GM23338 (cell line): ENCODE measurements at regions not wholly inside any gene's neighbourhood (a gene's known extent, or its start where the extent isn't known, plus 50 kb on each side); places are given as distances from the start of the nearest gene placed in this dataset.

Experiments used
- ATAC-seq: fragments of 200-7000 bp; cut with Tn5 transposase; 3 replicates; pipeline ENCODE4 v1.9.1; 2020
- DNase-seq: peaks from one replicate; pipeline ENCODE4 v3.0.0-alpha.2; 2015; ENCODE audit warnings: low spot score
- H2AFZ ChIP-seq: fragments of 200-600 bp; sonication (generic); 2 replicates; pipeline ENCODE4 v1.8.0; 2016; ENCODE audit warnings: antibody characterized with exemption, mild to moderate bottlenecking, moderate library complexity
- H3F3A ChIP-seq: fragments of 200-600 bp; sonication (generic); replicated peaks from 2 replicates; pipeline ENCODE4 v1.8.0; 2017; ENCODE audit warnings: antibody characterized with exemption, mixed run types, low read depth
- H3K27ac ChIP-seq: fragments of 200-600 bp; sonication (generic); 2 replicates; pipeline ENCODE4 v1.6.1; 2016; ENCODE audit warnings: low read depth
- H3K27me3 ChIP-seq: fragments of 200-600 bp; sonication (generic); 2 replicates; pipeline ENCODE4 v1.8.0; 2016; ENCODE audit warnings: mild to moderate bottlenecking, mixed run types, moderate library complexity; ENCODE audit not compliant: insufficient read depth
- H3K36me3 ChIP-seq: fragments of 200-600 bp; sonication (generic); 2 replicates; pipeline ENCODE4 v1.8.0; 2016; ENCODE audit warnings: mild to moderate bottlenecking; ENCODE audit not compliant: insufficient read depth
- H3K4me1 ChIP-seq: fragments of 200-600 bp; sonication (generic); 2 replicates; pipeline ENCODE4 v1.8.0; 2016; ENCODE audit warnings: mild to moderate bottlenecking, moderate library complexity; ENCODE audit not compliant: insufficient read depth
- H3K4me2 ChIP-seq: fragments of 200-600 bp; sonication (generic); 2 replicates; pipeline ENCODE4 v1.7.1; 2017; ENCODE audit warnings: mixed run types
- H3K4me3 ChIP-seq: fragments of 200-600 bp; sonication (generic); 2 replicates; pipeline ENCODE4 v1.6.1; 2016; ENCODE audit warnings: mixed run types
- H3K79me2 ChIP-seq: fragments of 200-600 bp; sonication (generic); replicated peaks from 2 replicates; pipeline ENCODE4 v1.8.0; 2017; ENCODE audit warnings: mild to moderate bottlenecking; ENCODE audit not compliant: insufficient read depth
- H3K9me2 ChIP-seq: fragments of 200-600 bp; sonication (generic); 2 replicates; pipeline ENCODE4 v1.8.0; 2017; ENCODE audit not compliant: insufficient read depth
- H4K20me1 ChIP-seq: fragments of 200-600 bp; sonication (generic); replicated peaks from 2 replicates; pipeline ENCODE4 v1.8.0; 2017; ENCODE audit warnings: mild to moderate bottlenecking; ENCODE audit not compliant: insufficient read depth
- H3K27ac Mint-ChIP-seq: 2 replicates; pipeline ENCODE4 v1.8.0; 2020; ENCODE audit warnings: inconsistent platforms, mild to moderate bottlenecking, moderate library complexity, mixed read lengths
- H3K27me3 Mint-ChIP-seq: 3 replicates; pipeline ENCODE4 v1.8.0; 2022; ENCODE audit warnings: low read depth, mild to moderate bottlenecking, moderate library complexity, mixed read lengths, inconsistent platforms; ENCODE audit not compliant: insufficient read depth, poor library complexity
- H3K36me3 Mint-ChIP-seq: 3 replicates; pipeline ENCODE4 v1.8.0; 2021; ENCODE audit warnings: low read depth, mild to moderate bottlenecking, inconsistent platforms, moderate library complexity, mixed read lengths
- H3K4me1 Mint-ChIP-seq: 3 replicates; pipeline ENCODE4 v1.8.0; 2020; ENCODE audit warnings: mild to moderate bottlenecking, inconsistent platforms, mixed read lengths
- H3K4me3 Mint-ChIP-seq: 3 replicates; pipeline ENCODE4 v1.8.0; 2021; ENCODE audit warnings: moderate library complexity, mild to moderate bottlenecking, inconsistent platforms, mixed read lengths
- H3K9me3 Mint-ChIP-seq: 3 replicates; pipeline ENCODE4 v1.8.0; 2020; ENCODE audit warnings: moderate library complexity, mild to moderate bottlenecking, inconsistent platforms, mixed read lengths
- CREB1 ChIP-seq: fragments of 250-450 bp; sonication (Bioruptor Pico); IDR thresholded peaks from 2 replicates; pipeline ENCODE4 v1.5.0; 2020; ENCODE audit warnings: low read depth, mild to moderate bottlenecking, moderate library complexity
- EZH2 ChIP-seq: fragments of 200-600 bp; sonication (generic); IDR thresholded peaks from one replicate; pipeline ENCODE4 v1.8.0; 2017; ENCODE audit warnings: antibody characterized with exemption, mild to moderate bottlenecking, low read depth; ENCODE audit not compliant: unreplicated experiment
- EZH2phosphoT487 ChIP-seq: fragments of 200-600 bp; sonication (generic); IDR thresholded peaks from one replicate; pipeline ENCODE4 v1.8.1; 2018; ENCODE audit warnings: antibody characterized with exemption; ENCODE audit not compliant: unreplicated experiment
- JUNB ChIP-seq: IDR thresholded peaks from one replicate; pipeline ENCODE4 v1.6.1; 2016; ENCODE audit warnings: antibody characterized with exemption; ENCODE audit not compliant: unreplicated experiment
- NANOG ChIP-seq: IDR thresholded peaks from 2 replicates; pipeline ENCODE4 v1.6.1; 2016; ENCODE audit warnings: antibody characterized with exemption, borderline replicate concordance
- POLR2AphosphoS5 ChIP-seq: IDR thresholded peaks from 2 replicates; pipeline ENCODE4 v1.6.1; 2016; ENCODE audit warnings: antibody characterized with exemption, low read depth
- STAT1 ChIP-seq: IDR thresholded peaks from one replicate; pipeline ENCODE4 v1.6.1; 2016; ENCODE audit warnings: antibody characterized with exemption; ENCODE audit not compliant: unreplicated experiment
- ZNF114 ChIP-seq: fragments of 250-450 bp; sonication (Bioruptor Pico); IDR thresholded peaks from 2 replicates; pipeline ENCODE4 v1.5.0; 2020; ENCODE audit warnings: mild to moderate bottlenecking, moderate library complexity
- ZNF331 ChIP-seq: fragments of 250-450 bp; sonication (Bioruptor Pico); IDR thresholded peaks from 2 replicates; pipeline ENCODE4 v1.5.0; 2020; ENCODE audit warnings: low read depth, mild to moderate bottlenecking, moderate library complexity
- TF ChIP-seq, protein P1 (sequence below): fragments of 250-450 bp; sonication (Bioruptor Pico); IDR thresholded peaks from 2 replicates; pipeline ENCODE4 v1.5.0; 2020; ENCODE audit warnings: mild to moderate bottlenecking, moderate library complexity
- TF ChIP-seq, protein P2 (sequence below): IDR thresholded peaks from one replicate; pipeline ENCODE4 v1.6.1; 2018; ENCODE audit warnings: antibody characterized with exemption; ENCODE audit not compliant: unreplicated experiment
- TF ChIP-seq, protein P3 (sequence below), 2 experiments: fragments of 200-600 bp in 1 of 2; sonication (generic) in 1 of 2; conservative IDR thresholded peaks; 2 replicates each; pipeline versions ENCODE4 v1.5.1 to v1.6.1; 2016 to 2017; ENCODE audit warnings: antibody characterized with exemption in 2 of 2, low read depth in 2 of 2, mild to moderate bottlenecking in 2 of 2, moderate library complexity in 1 of 2
- TF ChIP-seq, protein P4 (sequence below): IDR thresholded peaks from 2 replicates; pipeline ENCODE4 v1.6.1; 2016; ENCODE audit warnings: antibody characterized with exemption

DNA sequence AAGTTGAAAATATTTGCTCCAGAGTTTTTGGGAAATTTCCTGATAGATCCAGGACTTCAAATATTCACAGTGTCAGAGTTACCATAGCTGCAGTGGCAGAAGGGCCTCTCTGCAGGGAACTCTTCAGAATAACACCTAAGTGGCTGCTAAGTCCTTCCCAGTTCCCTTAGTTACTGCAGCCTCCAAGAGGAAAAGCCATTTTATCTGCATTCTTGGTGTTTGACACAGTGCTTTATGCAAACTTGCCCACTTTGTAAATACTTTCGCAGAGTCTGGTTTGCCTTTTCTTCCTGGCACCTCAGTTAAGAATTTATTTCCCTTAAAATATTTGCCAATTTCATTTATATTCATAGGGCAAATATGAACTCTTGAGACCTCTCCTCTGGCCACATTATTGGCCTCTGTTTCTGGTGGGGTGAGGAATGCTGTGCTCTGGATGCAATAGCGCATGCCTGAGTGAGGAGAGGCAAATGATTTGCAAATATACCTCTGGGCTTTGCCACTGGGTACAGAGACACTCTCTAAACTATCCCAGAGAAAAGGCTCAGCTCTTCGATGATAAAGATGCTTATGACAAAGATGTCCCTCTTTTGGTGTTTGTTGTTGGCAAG, 566.3 kb upstream of the NR3C2 start (continued):
- TF ChIP-seq, protein P1, sequence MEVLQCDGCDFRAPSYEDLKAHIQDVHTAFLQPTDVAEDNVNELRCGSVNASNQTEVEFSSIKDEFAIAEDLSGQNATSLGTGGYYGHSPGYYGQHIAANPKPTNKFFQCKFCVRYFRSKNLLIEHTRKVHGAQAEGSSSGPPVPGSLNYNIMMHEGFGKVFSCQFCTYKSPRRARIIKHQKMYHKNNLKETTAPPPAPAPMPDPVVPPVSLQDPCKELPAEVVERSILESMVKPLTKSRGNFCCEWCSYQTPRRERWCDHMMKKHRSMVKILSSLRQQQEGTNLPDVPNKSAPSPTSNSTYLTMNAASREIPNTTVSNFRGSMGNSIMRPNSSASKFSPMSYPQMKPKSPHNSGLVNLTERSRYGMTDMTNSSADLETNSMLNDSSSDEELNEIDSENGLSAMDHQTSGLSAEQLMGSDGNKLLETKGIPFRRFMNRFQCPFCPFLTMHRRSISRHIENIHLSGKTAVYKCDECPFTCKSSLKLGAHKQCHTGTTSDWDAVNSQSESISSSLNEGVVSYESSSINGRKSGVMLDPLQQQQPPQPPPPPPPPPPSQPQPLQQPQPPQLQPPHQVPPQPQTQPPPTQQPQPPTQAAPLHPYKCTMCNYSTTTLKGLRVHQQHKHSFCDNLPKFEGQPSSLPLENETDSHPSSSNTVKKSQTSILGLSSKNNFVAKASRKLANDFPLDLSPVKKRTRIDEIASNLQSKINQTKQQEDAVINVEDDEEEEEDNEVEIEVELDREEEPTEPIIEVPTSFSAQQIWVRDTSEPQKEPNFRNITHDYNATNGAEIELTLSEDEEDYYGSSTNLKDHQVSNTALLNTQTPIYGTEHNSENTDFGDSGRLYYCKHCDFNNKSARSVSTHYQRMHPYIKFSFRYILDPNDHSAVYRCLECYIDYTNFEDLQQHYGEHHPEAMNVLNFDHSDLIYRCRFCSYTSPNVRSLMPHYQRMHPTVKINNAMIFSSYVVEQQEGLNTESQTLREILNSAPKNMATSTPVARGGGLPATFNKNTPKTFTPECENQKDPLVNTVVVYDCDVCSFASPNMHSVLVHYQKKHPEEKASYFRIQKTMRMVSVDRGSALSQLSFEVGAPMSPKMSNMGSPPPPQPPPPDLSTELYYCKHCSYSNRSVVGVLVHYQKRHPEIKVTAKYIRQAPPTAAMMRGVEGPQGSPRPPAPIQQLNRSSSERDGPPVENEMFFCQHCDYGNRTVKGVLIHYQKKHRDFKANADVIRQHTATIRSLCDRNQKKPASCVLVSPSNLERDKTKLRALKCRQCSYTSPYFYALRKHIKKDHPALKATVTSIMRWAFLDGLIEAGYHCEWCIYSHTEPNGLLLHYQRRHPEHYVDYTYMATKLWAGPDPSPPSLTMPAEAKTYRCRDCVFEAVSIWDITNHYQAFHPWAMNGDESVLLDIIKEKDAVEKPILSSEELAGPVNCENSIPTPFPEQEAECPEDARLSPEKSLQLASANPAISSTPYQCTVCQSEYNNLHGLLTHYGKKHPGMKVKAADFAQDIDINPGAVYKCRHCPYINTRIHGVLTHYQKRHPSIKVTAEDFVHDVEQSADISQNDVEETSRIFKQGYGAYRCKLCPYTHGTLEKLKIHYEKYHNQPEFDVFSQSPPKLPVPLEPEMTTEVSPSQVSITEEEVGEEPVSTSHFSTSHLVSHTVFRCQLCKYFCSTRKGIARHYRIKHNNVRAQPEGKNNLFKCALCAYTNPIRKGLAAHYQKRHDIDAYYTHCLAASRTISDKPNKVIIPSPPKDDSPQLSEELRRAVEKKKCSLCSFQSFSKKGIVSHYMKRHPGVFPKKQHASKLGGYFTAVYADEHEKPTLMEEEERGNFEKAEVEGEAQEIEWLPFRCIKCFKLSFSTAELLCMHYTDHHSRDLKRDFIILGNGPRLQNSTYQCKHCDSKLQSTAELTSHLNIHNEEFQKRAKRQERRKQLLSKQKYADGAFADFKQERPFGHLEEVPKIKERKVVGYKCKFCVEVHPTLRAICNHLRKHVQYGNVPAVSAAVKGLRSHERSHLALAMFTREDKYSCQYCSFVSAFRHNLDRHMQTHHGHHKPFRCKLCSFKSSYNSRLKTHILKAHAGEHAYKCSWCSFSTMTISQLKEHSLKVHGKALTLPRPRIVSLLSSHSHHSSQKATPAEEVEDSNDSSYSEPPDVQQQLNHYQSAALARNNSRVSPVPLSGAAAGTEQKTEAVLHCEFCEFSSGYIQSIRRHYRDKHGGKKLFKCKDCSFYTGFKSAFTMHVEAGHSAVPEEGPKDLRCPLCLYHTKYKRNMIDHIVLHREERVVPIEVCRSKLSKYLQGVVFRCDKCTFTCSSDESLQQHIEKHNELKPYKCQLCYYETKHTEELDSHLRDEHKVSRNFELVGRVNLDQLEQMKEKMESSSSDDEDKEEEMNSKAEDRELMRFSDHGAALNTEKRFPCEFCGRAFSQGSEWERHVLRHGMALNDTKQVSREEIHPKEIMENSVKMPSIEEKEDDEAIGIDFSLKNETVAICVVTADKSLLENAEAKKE (CRISPR knock-in tag) = no peak

DNA sequence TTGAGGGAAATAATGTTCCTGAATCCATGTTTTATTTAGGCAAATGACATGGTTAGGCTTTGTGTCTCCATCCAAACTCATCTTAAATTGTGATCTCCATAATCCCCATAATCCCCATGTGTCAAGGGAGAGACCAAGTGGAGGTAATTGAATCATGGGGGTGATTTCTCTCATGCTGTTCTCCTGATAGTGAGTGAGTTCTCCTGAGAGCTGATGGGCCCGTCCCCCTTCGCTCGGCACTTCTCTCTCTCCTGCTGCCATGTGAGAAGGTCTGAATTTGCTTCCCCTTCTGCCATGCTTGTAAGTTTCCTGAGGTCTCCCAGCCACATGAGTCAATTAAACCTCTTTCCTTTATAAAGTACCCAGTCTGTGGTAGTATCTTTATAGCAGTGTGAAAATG, 563.0 kb upstream of the NR3C2 start:
- no peaks in the 10 kb centered on the region for H3K9me3 Mint-ChIP-seq
- H3K27me3 Mint-ChIP-seq = no peaks in the 10 kb centered on the region
- H3K4me1 ChIP-seq = peaks cover 5% of the 10 kb centered on the region; the same call in 1 of the 2 replicates
- H3K27me3 ChIP-seq = no peaks in the 10 kb centered on the region
- no peaks in the 10 kb centered on the region for H3K36me3 Mint-ChIP-seq
- H4K20me1 ChIP-seq = no peaks in the 10 kb centered on the region
- no peak overlapping the region for H3K4me3 Mint-ChIP-seq
- H3F3A ChIP-seq = no peaks in the 10 kb centered on the region
- no peak overlapping the region for H3K4me3 ChIP-seq
- no peaks in the 10 kb centered on the region for H3K36me3 ChIP-seq
- DNase-seq = no peak
- no peak overlapping the region for H3K4me2 ChIP-seq
- no peak overlapping the region for H3K27ac Mint-ChIP-seq
- no peak overlapping the region for H3K27ac ChIP-seq
- ATAC-seq = no peak
- H3K79me2 ChIP-seq = no peaks in the 10 kb centered on the region
- peak overlapping the region; percentile 15; the same call in 1 of the 2 replicates for H2AFZ ChIP-seq
- peaks cover 4% of the 10 kb centered on the region; the same call in 1 of the 2 replicates for H3K9me2 ChIP-seq
- peaks cover 8% of the 10 kb centered on the region for H3K4me1 Mint-ChIP-seq
- TF ChIP-seq POLR2AphosphoS5 (no peak), NANOG (no peak), STAT1 (no peak), EZH2 (no peak), CREB1 (CRISPR knock-in tag) (no peak), JUNB (no peak), ZNF114 (CRISPR knock-in tag) (no peak), EZH2phosphoT487 (no peak), ZNF331 (CRISPR knock-in tag) (no peak)
- TF ChIP-seq, protein P2, sequence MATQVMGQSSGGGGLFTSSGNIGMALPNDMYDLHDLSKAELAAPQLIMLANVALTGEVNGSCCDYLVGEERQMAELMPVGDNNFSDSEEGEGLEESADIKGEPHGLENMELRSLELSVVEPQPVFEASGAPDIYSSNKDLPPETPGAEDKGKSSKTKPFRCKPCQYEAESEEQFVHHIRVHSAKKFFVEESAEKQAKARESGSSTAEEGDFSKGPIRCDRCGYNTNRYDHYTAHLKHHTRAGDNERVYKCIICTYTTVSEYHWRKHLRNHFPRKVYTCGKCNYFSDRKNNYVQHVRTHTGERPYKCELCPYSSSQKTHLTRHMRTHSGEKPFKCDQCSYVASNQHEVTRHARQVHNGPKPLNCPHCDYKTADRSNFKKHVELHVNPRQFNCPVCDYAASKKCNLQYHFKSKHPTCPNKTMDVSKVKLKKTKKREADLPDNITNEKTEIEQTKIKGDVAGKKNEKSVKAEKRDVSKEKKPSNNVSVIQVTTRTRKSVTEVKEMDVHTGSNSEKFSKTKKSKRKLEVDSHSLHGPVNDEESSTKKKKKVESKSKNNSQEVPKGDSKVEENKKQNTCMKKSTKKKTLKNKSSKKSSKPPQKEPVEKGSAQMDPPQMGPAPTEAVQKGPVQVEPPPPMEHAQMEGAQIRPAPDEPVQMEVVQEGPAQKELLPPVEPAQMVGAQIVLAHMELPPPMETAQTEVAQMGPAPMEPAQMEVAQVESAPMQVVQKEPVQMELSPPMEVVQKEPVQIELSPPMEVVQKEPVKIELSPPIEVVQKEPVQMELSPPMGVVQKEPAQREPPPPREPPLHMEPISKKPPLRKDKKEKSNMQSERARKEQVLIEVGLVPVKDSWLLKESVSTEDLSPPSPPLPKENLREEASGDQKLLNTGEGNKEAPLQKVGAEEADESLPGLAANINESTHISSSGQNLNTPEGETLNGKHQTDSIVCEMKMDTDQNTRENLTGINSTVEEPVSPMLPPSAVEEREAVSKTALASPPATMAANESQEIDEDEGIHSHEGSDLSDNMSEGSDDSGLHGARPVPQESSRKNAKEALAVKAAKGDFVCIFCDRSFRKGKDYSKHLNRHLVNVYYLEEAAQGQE = no peak
- TF ChIP-seq, protein P3, sequence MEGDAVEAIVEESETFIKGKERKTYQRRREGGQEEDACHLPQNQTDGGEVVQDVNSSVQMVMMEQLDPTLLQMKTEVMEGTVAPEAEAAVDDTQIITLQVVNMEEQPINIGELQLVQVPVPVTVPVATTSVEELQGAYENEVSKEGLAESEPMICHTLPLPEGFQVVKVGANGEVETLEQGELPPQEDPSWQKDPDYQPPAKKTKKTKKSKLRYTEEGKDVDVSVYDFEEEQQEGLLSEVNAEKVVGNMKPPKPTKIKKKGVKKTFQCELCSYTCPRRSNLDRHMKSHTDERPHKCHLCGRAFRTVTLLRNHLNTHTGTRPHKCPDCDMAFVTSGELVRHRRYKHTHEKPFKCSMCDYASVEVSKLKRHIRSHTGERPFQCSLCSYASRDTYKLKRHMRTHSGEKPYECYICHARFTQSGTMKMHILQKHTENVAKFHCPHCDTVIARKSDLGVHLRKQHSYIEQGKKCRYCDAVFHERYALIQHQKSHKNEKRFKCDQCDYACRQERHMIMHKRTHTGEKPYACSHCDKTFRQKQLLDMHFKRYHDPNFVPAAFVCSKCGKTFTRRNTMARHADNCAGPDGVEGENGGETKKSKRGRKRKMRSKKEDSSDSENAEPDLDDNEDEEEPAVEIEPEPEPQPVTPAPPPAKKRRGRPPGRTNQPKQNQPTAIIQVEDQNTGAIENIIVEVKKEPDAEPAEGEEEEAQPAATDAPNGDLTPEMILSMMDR (conservative IDR thresholded peaks at IDR 0.05; ENCODE audit: low read depth in 2 of 2) = no peak
- TF ChIP-seq, protein P4, sequence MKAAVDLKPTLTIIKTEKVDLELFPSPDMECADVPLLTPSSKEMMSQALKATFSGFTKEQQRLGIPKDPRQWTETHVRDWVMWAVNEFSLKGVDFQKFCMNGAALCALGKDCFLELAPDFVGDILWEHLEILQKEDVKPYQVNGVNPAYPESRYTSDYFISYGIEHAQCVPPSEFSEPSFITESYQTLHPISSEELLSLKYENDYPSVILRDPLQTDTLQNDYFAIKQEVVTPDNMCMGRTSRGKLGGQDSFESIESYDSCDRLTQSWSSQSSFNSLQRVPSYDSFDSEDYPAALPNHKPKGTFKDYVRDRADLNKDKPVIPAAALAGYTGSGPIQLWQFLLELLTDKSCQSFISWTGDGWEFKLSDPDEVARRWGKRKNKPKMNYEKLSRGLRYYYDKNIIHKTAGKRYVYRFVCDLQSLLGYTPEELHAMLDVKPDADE = no peak
